Ishikawa (cell line): ENCODE measurements at regions not wholly inside any gene's neighbourhood (a gene's known extent, or its start where the extent isn't known, plus 50 kb on each side); places are given as distances from the start of the nearest gene placed in this dataset.

ENCODE experiments used
- EGR1 ChIP-seq: IDR thresholded peaks from 2 replicates; pipeline ENCODE4 v1.6.1; 2012
- EP300 ChIP-seq: IDR thresholded peaks from 2 replicates; pipeline ENCODE4 v1.6.1; 2012; ENCODE audit warnings: borderline replicate concordance
- FOXM1 ChIP-seq: IDR thresholded peaks from 2 replicates; pipeline ENCODE4 v1.6.1; 2012; ENCODE audit warnings: low read depth, borderline replicate concordance
- NFIC ChIP-seq: IDR thresholded peaks from 2 replicates; pipeline ENCODE4 v1.6.1; 2012
- RAD21 ChIP-seq: IDR thresholded peaks from 2 replicates; pipeline ENCODE4 v1.6.1; 2012; ENCODE audit warnings: low read depth
- TAF1 ChIP-seq: IDR thresholded peaks from 2 replicates; pipeline ENCODE4 v1.6.1; 2012; ENCODE audit warnings: low read depth, mild to moderate bottlenecking
- TCF12 ChIP-seq: IDR thresholded peaks from 2 replicates; pipeline ENCODE4 v1.6.1; 2012; ENCODE audit warnings: low read depth
- YY1 ChIP-seq: IDR thresholded peaks from 2 replicates; pipeline ENCODE4 v1.6.1; 2012; ENCODE audit warnings: low read depth
- ZBTB7A ChIP-seq: IDR thresholded peaks from 2 replicates; pipeline ENCODE4 v1.6.1; 2012; ENCODE audit warnings: low read depth
- TF ChIP-seq, protein P1 (sequence below): IDR thresholded peaks from 2 replicates; pipeline ENCODE4 v1.6.1; 2012; ENCODE audit warnings: low read depth, mild to moderate bottlenecking
- TF ChIP-seq, protein P2 (sequence below): IDR thresholded peaks from 2 replicates; pipeline ENCODE4 v1.6.1; 2012

DNA sequence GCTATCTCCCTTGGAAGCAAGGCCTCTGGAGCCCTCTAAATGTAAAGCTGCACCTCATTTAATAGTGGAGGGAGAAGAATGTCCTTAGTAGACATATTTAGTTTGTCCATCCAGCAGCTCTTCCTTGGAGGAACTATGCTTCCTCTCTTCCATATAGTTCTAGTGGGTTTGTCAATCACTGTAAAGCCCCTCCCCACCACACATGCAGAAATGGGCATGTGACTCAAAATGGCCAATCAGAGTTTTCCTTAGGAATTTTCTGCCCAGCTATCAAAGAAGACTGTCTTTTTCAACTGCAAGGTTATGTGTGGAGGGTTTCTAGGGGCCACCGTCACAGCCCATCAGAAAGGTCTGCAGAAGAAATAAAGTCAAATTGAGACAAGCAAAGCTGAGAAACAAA is 175.5 kb downstream of the MIS18A start:
- TF ChIP-seq, protein P1, sequence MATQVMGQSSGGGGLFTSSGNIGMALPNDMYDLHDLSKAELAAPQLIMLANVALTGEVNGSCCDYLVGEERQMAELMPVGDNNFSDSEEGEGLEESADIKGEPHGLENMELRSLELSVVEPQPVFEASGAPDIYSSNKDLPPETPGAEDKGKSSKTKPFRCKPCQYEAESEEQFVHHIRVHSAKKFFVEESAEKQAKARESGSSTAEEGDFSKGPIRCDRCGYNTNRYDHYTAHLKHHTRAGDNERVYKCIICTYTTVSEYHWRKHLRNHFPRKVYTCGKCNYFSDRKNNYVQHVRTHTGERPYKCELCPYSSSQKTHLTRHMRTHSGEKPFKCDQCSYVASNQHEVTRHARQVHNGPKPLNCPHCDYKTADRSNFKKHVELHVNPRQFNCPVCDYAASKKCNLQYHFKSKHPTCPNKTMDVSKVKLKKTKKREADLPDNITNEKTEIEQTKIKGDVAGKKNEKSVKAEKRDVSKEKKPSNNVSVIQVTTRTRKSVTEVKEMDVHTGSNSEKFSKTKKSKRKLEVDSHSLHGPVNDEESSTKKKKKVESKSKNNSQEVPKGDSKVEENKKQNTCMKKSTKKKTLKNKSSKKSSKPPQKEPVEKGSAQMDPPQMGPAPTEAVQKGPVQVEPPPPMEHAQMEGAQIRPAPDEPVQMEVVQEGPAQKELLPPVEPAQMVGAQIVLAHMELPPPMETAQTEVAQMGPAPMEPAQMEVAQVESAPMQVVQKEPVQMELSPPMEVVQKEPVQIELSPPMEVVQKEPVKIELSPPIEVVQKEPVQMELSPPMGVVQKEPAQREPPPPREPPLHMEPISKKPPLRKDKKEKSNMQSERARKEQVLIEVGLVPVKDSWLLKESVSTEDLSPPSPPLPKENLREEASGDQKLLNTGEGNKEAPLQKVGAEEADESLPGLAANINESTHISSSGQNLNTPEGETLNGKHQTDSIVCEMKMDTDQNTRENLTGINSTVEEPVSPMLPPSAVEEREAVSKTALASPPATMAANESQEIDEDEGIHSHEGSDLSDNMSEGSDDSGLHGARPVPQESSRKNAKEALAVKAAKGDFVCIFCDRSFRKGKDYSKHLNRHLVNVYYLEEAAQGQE = no peak
- TF ChIP-seq TAF1 (no peak), ZBTB7A (no peak), TCF12 (no peak), EGR1 (no peak), NFIC (no peak), EP300 (no peak), RAD21 (no peak), FOXM1 (no peak), YY1 (no peak)
- TF ChIP-seq, protein P2, sequence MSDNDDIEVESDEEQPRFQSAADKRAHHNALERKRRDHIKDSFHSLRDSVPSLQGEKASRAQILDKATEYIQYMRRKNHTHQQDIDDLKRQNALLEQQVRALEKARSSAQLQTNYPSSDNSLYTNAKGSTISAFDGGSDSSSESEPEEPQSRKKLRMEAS = no peak
